ENCODE measurements at regions not wholly inside any gene's neighbourhood (a gene's known extent, or its start where the extent isn't known, plus 50 kb on each side); places are given as distances from the start of the nearest gene placed in this dataset.
"Not testable (repeated sequence)": the region's sequence is repeated elsewhere in the genome, so short reads cannot be mapped to it uniquely, and the experiment has no call there.

- no peak for DNase-seq (ENCODE audit: low read depth)
Measured at GRCh38 chr16:17002565-17002964, 468.2 kb downstream of the XYLT1 start.

GRCh38 chr16:17005963-17006362, 464.8 kb downstream of the XYLT1 start:
- DNase-seq (ENCODE audit: low read depth): not testable (repeated sequence)

GRCh38 chr16:17011712-17012111, 459.0 kb downstream of the XYLT1 start:
- DNase-seq (ENCODE audit: low read depth): no peak

- DNase-seq (ENCODE audit: low read depth): no peak
Measured at GRCh38 chr16:17013038-17013437, 457.7 kb downstream of the XYLT1 start.

GRCh38 chr16:17014484-17015121, 456.2 kb downstream of the XYLT1 start:
- no peak for DNase-seq (ENCODE audit: low read depth)

GRCh38 chr16:17015702-17016101, 455.1 kb downstream of the XYLT1 start:
- DNase-seq (ENCODE audit: low read depth): no peak

- DNase-seq (ENCODE audit: low read depth): no peak
Measured at GRCh38 chr16:17017442-17017841, 453.3 kb downstream of the XYLT1 start.

GRCh38 chr16:17018585-17018939, 452.2 kb downstream of the XYLT1 start:
- no peak for DNase-seq (ENCODE audit: low read depth)

- no peak for DNase-seq (ENCODE audit: low read depth)
Measured at GRCh38 chr16:17019366-17019765, 451.4 kb downstream of the XYLT1 start.

- no peak for DNase-seq (ENCODE audit: low read depth)
Measured at GRCh38 chr16:17023606-17024005, 447.2 kb downstream of the XYLT1 start.

GRCh38 chr16:17024514-17024913, 446.2 kb downstream of the XYLT1 start:
- no peak for DNase-seq (ENCODE audit: low read depth)

GRCh38 chr16:17026600-17027242, 444.0 kb downstream of the XYLT1 start:
- DNase-seq (ENCODE audit: low read depth): no peak

- no peak for DNase-seq (ENCODE audit: low read depth)
Measured at GRCh38 chr16:17027488-17028129, 443.2 kb downstream of the XYLT1 start.

GRCh38 chr16:17029602-17030350, 441.0 kb downstream of the XYLT1 start:
- DNase-seq (ENCODE audit: low read depth): no peak

GRCh38 chr16:17031484-17032268, 439.1 kb downstream of the XYLT1 start:
- DNase-seq (ENCODE audit: low read depth): no peak

GRCh38 chr16:17032332-17032731, 438.4 kb downstream of the XYLT1 start:
- DNase-seq (ENCODE audit: low read depth): no peak

- DNase-seq (ENCODE audit: low read depth): no peak
Measured at GRCh38 chr16:17034477-17035252, 436.1 kb downstream of the XYLT1 start.

GRCh38 chr16:17037499-17037898, 433.3 kb downstream of the XYLT1 start:
- no peak for DNase-seq (ENCODE audit: low read depth)

GRCh38 chr16:17038415-17038814, 432.3 kb downstream of the XYLT1 start:
- DNase-seq (ENCODE audit: low read depth): no peak

- not testable (repeated sequence) for DNase-seq (ENCODE audit: low read depth)
Measured at GRCh38 chr16:17049109-17049508, 421.7 kb downstream of the XYLT1 start.

- no peak for DNase-seq (ENCODE audit: low read depth)
Measured at GRCh38 chr16:17050468-17050867, 420.3 kb downstream of the XYLT1 start.
